ENCODE measurements at regions not wholly inside any gene's neighbourhood (a gene's known extent, or its start where the extent isn't known, plus 50 kb on each side); places are given as distances from the start of the nearest gene placed in this dataset.

DNA sequence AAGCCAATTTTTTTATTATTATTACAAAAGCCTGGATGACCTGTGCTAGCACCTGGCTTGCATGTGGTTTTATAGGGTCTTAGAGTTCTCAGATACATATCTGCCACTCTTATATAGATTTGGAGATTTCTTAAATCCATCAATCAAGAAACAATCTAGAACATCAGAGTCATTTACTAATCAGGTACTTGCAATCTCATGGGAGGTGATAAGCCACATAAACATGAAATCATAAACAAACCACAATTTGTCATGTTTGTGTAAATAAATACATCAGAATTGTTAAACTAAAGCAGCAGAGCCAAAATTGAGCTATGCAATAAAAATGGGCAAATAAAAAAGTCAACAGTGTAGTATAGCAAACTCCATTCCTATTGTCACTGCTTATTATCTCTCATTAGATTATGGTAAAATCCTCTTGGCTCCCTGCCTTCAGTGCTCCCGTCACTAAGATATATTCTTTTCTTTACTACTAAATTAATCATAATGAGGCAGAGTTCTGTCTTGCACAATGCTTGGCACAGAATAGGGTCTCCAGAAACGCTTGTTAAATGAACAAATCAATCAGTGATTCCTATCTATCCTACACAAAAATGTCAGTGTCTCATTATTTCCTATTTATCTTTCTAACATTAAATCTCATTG is 108.7 kb upstream of the TTC29 start:
- DNase-seq (ENCODE audit: low read depth in 2 of 2) = no peak

DNA sequence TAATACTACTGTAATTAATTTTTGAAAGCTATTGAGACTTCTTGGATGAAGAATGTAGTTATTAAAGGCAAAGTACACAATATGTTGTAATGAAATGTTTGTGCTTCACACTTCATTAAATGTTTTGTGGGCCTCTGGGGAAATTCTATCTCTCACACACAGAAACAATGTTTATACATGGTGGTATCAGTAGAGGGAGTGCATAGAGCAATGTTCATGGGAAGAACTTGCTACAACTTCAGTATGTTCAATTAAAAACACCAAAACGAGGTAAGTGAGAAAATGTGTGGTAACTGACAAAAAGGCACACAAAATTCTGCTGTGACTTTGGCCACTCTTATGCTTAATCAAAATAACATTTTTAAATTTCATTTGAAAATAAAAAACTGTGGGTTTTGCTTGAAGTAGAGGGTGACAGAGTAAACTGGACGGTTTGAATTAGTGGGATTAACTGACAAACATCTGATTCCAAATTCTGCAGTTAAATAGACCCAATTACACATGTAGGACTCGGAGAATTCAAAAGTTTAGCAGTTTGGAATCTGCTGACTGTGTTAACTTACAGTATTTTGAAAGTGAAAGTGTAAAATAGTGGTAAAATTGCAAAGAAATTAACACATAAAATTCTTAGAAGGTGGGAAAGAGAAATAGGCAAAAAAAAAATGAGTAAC is 111.4 kb upstream of the TTC29 start:
- no peak for DNase-seq (ENCODE audit: low read depth in 2 of 2)

DNA sequence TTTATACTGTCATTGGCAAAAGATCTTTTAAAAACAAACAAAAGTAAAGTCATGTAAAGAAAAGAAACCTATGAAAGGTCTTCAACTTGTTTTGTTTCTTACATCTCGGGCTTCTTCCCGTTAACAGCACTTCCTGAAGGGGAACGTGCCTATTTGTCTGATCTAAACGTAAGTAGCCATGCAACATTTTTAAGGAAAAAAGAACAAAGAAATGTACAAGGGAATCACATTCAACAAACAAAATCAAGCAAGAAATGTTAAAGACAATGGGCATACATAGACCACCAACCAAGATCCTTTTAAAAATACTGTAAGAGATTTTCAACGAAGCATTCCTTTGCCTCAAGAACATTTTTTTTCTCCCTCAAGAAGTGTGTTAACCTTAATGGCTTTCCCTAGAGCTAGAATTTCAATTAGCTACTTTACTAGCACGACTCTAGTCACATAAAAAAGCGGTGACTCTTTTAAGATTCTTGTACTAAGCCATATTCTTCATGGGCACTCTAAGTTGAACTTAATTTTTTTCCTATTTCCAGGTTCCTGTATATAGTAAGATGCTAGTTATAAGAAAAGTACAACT is 112.0 kb upstream of the TTC29 start:
- DNase-seq (ENCODE audit: low read depth in 2 of 2) = no peak

DNA sequence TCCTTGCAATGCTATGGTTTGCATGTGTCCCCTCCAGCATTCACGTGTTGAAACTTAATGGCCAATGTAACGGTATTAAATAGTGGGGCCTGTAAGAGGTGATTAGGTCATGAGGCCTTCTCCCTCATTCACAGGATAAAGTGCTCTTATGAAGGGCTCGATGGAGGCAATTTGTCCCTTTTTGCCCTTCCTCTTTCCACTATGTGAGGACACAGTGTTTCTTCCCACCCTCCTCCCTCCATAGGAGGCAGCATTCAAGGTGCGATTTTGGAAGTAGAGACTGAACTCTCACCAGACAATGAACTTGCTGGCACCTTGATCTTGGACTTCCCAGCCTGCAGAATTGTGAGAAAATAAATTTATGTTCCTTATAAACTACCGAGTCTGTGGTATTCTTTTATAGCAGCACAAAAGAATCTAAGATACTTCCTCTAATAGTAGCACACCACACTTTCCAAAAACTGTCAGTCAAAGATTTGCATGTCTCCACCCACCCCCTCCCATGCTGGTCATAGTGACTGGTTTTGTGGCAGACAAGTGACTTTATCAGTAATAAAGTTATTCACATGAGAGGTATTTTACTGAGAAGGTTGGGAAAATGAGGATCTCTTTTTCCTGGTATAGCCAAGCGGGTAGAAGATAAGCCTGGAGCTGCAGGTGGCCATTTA is 113.5 kb upstream of the TTC29 start:
- no peak for DNase-seq (ENCODE audit: low read depth in 2 of 2)

DNA sequence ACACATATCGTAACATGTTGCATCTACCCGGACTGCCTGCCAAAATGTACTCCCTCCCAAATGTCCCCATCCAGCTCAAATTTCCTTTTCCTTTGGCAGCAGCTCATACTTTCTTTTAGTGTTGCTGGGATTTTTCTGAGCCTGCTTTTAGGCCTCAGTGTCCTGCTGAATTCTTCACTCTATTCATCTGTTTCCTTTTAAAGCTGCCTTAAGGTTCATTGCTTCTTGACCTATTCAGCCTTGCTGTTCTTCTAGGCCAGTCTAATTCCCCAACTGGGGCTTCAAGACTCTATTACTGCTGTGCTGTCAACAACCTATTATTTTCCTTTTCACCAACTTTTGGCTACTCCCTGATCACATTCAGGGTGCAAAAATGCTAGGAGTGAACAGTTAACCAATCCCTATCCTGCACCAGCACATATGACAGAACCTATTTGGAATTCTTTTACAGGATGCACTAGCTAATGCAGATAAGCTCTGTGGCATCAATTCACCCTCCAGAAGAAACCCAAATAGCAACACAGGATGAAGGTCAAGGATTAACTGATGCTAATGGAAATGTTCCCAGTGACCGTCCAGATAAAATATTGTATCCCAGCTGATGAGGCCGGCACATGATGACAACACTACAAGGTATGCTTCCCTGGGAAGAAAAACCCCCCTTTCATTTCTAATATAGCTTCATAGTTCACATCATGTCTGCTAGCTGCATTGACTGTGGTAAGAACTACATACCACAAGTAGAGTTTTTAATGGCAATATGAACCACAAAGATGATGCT is 114.7 kb upstream of the TTC29 start:
- no peak for DNase-seq (ENCODE audit: low read depth in 2 of 2)

DNA sequence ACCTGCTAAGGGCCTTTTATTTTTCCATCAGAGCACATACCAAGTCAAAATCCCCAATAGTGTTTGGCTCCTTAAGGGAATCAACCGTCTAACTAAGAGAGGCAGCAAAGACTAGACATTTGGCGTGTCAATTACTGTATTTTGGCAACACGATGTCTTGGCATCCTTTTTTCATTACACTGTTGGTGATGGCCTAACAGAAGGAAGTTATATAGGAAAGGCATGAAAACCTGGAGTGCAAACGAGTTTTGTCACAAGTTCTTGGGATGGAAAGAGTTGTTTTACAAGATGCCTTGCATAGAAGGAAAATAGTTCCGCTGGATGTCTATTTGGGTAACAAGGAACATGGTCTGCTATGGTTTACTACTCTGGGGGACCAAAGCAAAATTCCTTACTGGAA is 119.2 kb upstream of the TTC29 start:
- no peak for DNase-seq (ENCODE audit: low read depth in 2 of 2)

DNA sequence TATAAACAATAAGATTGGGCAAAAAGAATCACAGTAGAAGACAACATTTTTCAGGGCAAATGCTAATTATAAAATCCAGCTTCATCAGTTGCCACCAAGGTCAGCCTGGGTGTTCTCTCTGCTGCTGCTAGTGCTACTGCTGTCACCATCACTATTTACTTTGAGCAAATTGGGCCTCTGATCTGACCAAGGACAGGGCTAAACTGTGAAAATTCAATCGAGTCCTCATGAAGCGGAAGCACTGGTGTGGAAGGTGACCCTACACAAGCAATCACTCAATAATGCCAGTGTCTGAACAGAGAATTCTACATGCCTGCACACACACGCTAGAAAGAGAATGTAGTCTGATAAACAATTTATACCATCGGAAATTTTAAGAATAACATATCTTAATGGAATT is 122.9 kb upstream of the TTC29 start:
- no peak for DNase-seq (ENCODE audit: low read depth in 2 of 2)

DNA sequence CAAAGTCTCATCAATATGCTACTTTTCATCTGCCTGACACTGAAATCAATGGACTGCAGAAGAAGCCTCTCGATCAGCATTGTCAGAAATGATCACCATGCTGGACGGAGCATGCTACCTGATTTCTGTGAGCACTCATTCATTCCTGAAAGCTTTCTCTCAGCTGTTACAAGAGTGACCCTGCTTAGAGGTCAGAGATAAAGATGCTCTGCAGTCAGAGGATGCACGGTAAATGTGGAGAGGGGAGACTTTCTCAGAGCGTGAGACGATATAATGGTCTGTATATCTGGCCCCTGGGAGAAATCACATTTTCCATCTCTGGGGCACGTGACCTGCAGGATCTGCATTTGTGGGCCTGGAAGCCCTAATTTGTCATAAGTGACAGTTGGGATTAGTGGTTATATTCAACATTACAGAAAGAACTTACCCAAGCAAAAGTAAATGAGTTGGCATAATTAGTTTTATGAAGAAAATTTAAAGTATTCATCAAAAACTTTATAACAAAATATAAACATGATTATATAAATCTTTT is 125.6 kb upstream of the TTC29 start:
- DNase-seq (ENCODE audit: low read depth in 2 of 2) = no peak

DNA sequence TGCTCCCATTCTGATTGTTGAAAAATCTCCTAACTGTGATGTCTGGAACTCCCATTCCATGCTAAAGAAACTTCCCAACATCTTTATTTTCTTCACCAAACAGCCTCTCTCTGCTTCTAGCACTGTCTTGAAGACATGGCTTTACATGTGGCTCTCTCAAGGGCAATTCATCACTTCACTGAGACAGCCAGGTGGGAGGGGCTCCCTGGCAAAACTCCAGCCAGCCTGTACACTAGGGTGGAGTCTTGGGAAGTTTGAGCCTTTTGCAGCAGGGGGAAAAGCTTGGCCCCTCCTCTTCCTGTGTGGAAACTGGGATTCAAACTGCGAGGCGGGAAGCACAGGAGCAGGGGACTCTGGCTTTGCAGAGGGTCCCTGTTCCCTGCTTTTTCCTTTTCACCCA is 130.5 kb upstream of the TTC29 start:
- no peak for DNase-seq (ENCODE audit: low read depth in 2 of 2)

DNA sequence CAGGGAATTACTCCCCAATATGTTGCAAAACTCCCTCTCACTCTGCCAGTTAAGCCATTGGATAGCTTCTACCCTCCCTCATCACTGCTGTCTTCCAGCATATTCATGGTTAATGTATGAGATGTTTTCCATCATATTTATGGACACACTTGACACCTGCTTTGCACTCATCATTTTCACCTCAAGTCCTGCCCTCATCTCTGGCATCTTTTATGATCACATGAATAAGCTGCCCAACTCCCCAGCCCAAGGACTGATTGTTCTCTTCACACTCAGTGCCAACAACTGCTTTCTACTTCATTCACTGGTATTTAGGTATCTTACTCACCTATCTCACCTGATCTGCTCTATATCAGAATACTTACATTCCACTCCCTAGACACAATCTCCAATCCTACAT is 131.1 kb upstream of the TTC29 start:
- DNase-seq (ENCODE audit: low read depth in 2 of 2) = no peak

DNA sequence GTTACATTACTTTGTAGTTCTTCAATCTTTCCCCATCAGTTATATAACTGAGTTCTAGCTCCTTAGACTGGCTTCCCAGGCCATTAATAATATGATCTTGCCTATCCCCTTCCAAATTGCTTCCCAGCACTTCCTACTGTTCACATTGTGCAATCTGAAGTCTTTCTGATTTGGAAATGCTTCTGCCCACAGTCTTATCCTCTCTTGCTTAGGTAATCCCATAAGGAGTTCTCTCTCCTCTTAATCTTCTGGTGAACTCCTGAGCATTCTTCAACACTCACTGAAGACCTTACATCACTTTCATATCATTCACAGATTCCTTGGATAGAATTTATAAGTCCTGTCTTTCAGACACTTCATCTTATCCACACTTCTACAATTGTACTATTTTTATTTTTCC is 132.7 kb upstream of the TTC29 start:
- no peak for DNase-seq (ENCODE audit: low read depth in 2 of 2)

DNA sequence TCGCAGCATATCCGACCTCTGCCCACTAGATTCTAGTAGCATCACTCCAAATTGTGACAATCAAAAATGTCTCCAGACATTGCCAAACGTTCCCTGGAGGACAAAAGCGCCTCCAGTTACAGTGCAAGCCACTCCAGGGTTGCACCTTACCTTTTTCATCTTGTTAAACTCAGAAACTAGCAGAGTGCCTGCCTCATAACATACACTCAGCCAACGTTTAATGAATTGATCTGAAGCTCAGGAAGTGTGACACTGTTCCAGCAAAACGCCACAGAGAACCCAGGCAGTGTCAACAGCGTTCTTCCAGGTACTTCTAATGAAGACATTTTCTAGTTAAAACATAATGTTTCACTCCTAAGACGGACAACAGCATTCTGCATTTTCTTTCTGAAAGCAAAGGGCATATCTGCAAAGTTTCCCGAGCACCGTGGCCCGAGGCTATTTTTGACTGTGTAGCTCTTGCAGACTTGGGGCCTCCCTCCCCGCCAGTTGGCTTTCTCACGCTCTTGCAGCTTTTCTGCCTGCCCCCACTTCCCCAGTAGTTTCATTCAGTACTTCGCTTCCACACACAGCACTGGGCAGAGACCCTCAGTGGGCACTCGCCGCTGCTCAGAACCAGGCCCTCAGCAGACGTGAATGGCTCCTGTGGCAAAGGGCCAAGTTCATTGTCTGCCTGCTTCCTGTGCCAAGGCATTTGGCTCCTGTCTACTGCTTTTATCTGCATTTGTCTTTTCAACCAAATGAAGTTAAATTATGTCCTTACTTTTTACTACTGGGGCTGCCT is 133.4 kb upstream of the TTC29 start:
- DNase-seq (ENCODE audit: low read depth in 2 of 2) = no peak

DNA sequence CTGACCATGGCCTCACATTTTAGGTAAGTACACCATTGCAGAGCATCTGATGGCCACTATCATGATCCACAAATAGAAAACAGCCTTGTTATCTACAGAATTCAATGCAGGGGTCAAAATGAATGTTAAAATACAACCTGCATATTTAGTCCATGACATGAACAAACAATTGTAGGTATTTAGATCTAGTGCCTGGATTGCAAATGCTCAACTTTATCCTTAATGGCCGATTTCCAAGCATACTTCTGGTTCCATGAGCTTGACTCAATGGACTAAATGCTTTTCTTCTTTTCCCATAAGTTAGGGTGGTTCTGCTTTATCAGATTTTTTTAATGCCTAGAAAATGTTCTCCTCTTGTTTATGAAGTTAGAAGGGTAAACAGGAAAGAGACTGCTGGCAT is 139.2 kb upstream of the TTC29 start:
- DNase-seq (ENCODE audit: low read depth in 2 of 2) = no peak

DNA sequence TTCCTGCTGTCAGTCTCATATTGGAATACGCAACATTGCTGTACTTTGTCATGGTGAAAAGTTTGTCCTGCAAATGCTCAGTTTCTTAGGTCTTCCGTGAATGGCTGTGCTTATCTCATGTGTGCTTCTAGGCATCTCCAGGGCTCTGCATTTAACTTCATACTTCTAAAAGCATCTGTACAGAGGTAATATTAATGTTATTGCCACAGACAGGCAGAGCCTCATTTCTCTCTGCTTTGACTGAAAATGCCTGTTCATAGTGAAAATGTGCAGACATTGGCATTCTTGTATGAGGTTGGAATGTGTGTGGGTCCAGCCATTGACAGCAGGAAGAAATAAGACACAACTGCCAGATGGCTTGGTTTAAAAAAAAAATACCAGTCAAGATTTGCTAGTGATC is 140.1 kb upstream of the TTC29 start:
- DNase-seq (ENCODE audit: low read depth in 2 of 2) = no peak

DNA sequence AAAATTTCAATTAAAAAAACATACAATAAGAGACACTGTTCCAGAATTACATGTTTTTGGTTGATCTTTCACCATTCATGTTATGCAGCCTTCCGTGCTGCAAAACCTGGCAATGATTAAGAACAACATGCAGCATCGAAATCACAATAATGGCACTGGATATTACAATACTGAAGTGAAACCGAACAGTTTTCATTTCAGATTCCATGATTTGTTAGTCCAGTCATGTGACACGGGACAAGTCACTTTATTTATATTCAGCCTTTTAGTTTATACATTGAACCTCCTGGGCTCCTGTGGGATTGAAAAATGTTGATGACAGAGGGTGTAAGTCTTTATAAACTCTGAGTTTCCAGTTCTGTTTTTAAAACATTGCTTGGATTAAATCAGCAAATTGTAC is 142.5 kb upstream of the TTC29 start:
- DNase-seq (ENCODE audit: low read depth in 2 of 2) = no peak

DNA sequence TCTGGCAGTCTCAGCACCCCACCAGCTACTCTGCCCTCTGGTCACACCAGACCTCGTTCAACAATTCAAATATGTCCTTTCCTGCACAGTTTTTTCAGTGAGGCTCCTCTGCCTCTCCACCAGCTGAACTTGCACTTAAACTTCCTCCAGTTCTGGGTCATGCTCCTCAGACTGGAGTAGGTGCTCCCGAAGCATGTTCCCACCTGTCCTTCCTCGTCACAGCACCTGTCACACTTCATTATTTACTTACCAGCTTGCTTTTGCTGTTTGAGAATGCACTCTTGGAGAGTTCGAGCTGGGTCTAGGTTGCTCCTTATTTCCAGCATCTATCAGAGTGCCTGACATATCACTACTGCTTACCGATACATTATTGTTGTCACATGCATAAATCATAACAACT is 144.8 kb upstream of the TTC29 start:
- no peak for DNase-seq (ENCODE audit: low read depth in 2 of 2)

DNA sequence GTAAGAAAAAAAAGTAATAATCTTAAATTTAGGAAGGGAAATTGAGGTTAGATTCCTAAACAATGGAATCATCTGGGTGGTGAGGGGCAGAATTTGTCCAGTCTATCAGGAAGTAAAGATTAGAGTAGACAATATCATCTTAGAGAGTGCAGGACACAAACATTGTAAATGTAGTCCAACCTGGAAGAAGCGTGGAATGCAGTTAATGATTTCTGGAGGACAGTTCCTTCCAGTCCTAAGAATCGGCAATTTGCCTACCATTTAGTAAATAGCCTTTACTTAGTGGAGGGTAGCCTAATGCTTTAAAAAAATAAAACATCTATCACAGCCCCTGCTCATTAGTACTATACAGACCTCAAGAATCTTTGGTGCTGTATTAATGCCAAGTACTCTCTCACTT is 147.5 kb upstream of the TTC29 start:
- DNase-seq (ENCODE audit: low read depth in 2 of 2) = no peak

DNA sequence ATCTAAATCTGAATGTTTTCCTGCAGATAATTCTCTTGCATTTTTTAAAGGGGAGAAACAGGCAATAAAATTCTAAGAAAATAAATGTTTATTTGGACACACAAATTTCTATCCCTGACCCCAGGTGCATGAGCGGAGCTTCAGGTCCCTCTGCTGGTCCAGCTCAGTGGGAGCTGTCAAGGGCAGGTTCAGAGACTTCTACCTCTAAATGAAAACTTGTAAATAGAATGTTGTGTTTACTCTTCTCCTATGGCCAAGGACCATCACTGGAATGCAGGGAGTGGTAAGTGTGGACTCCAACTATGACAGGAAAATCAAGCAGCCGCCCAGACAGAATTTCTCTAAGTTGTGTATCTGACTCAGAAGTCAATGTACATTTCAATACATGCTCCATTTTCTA is 148.6 kb upstream of the TTC29 start:
- DNase-seq (ENCODE audit: low read depth in 2 of 2) = no peak

DNA sequence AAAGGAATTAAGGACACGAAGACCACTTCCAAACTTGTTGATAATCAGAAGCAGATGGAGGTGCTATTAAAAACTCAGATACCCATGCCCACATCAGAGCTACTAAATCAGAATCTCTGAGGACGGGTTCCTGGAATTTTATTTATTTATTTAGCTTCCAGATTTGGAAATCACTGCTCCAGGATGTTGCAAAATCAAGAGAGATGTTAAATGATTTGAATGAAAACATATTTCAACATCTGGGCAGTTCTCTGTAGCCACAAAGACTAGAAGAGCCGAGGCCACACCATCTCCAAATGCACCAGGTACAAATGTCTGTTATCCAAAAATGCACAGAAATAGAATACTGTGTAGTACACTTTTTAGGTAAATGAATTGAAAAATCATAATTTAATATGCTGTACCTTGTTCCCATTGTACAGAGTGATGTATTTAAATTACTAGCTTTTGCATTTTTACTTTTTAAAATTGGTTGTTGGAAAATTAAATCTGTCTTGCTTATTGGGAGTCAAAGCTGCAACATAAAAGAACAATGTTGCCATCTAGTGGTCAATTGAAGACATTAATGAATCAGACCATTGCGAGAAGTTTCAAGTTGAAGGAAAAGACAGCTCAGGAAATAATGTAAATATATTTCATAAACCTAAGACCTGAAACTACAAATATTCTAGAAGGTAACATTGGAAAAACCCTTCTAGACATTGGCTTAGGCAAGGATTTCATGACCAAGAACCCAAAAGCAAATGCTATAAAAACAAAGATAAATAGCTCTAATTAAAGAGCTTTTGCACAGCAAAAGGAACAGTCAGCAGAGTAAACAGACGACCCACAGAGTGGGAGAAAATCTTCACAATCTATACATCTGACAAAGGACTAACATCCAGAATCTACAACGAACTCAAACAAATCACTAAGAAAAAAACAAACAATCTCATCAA is 151.3 kb upstream of the TTC29 start:
- DNase-seq (ENCODE audit: low read depth in 2 of 2) = no peak

DNA sequence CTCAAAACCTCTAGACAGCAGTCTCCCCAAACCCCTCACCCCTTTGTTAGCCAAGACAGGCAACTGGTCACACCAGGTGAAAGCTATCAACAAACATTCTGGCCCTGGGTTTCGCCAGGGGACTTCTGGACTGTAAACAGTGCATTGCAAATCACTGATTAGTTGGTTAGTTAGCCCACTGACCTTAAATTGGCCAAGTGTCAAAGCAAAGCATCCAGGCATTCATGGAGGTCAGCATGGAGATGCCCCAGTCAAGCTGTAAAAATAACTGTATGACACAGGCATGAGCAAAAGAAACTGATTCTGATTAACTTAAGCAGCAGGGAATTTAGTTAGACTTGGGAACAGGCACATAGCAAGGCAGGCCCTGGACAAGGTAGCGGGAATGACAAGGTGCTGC is 156.0 kb upstream of the TTC29 start:
- no peak for DNase-seq (ENCODE audit: low read depth in 2 of 2)

Data from stimulated activated CD8-positive, alpha-beta memory T cell treated with anti-CD3 and anti-CD28 coated beads, Interleukin-2, amount 100 ng/mL, for 48 hours (primary cell).